SK-N-SH (cell line): ENCODE measurements at regions not wholly inside any gene's neighbourhood (a gene's known extent, or its start where the extent isn't known, plus 50 kb on each side); places are given as distances from the start of the nearest gene placed in this dataset.
"Not testable (repeated sequence)": the region's sequence is repeated elsewhere in the genome, so short reads cannot be mapped to it uniquely, and the experiment has no call there.

Source experiments
- CTCF ChIA-PET: fragments of 300-600, 350-600 bp; formaldehyde crosslinking; extraction: SDS; loops from one replicate; lab custom pipeline; 2021; lab: Yijun Ruan, JAX
- POLR2A ChIA-PET: fragments of 350-600 bp; sonication (Branson Sonifier 250); formaldehyde crosslinking; extraction: SDS; loops from one replicate; lab custom pipeline; 2020; ENCODE audit warnings: antibody characterized with exemption, inconsistent platforms; lab: Yijun Ruan, JAX
- DNase-seq: peaks from one replicate; pipeline ENCODE4 v3.0.0; 2012
- H2AFZ ChIP-seq: fragments of 200-600 bp; sonication (generic); 2 replicates; pipeline ENCODE4 v1.8.1; 2016; ENCODE audit warnings: antibody characterized with exemption, mild to moderate bottlenecking, low read depth
- H3F3A ChIP-seq: fragments of 200-600 bp; sonication (generic); replicated peaks from 2 replicates; pipeline ENCODE3; 2016; ENCODE audit warnings: antibody characterized with exemption, mild to moderate bottlenecking; ENCODE audit not compliant: insufficient read depth
- H3K27ac ChIP-seq, 2 experiments: fragments of 200-500 bp in 1 of 2; fragments of 200-600 bp in 1 of 2; sonication (Bioruptor generic) in 1 of 2; sonication (generic), shearing (Covaris generic) in 1 of 2; 2 replicates each; pipeline versions ENCODE4 v1.5.1 to v1.6.1; 2014 to 2016; ENCODE audit warnings: low read depth in 2 of 2, inconsistent platforms in 1 of 2, low read length in 1 of 2, mild to moderate bottlenecking in 1 of 2, mixed read lengths in 1 of 2
- H3K27me3 ChIP-seq: fragments of 200-600 bp; sonication (generic), shearing (Covaris generic); 2 replicates; pipeline ENCODE4 v1.6.1; 2016; ENCODE audit warnings: mixed run types; ENCODE audit not compliant: insufficient read depth
- H3K36me3 ChIP-seq, 2 experiments: fragments of 200-500 bp in 1 of 2; fragments of 200-600 bp in 1 of 2; sonication (Bioruptor generic) in 1 of 2; sonication (generic) in 1 of 2; replicated peaks in 1 of 2; 2 replicates each; pipeline versions ENCODE3 to v1.5.1; 2014 to 2016; ENCODE audit warnings: low read length in 1 of 2, mild to moderate bottlenecking in 1 of 2; ENCODE audit not compliant: insufficient read depth in 2 of 2, control insufficient read depth in 1 of 2
- H3K4me1 ChIP-seq, 2 experiments: fragments of 200-500 bp in 1 of 2; fragments of 200-600 bp in 1 of 2; sonication (Bioruptor generic) in 1 of 2; sonication (generic), shearing (Covaris generic) in 1 of 2; 2 replicates each; pipeline versions ENCODE4 v1.5.1 to v1.6.1; 2014 to 2016; ENCODE audit warnings: low read depth in 1 of 2, low read length in 1 of 2, mixed run types in 1 of 2; ENCODE audit not compliant: insufficient read depth in 2 of 2, control insufficient read depth in 1 of 2
- H3K4me2 ChIP-seq: fragments of 200-600 bp; sonication (generic), shearing (Covaris generic); 2 replicates; pipeline ENCODE4 v1.6.1; 2017; ENCODE audit warnings: mixed run types
- H3K4me3 ChIP-seq, 2 experiments: fragments of 200-500 bp in 1 of 2; fragments of 200-600 bp in 1 of 2; sonication (Bioruptor generic) in 1 of 2; sonication (generic), shearing (Covaris generic) in 1 of 2; 2 replicates each; pipeline versions ENCODE4 v1.5.1 to v1.8.1; 2014 to 2016; ENCODE audit warnings: low read depth in 2 of 2, inconsistent platforms in 1 of 2, low read length in 1 of 2, mild to moderate bottlenecking in 1 of 2, mixed read lengths in 1 of 2, moderate library complexity in 1 of 2
- H3K79me2 ChIP-seq: fragments of 200-600 bp; sonication (generic); 2 replicates; pipeline ENCODE4 v1.8.1; 2017; ENCODE audit warnings: mild to moderate bottlenecking; ENCODE audit not compliant: insufficient read depth
- H3K9ac ChIP-seq: fragments of 200-600 bp; sonication (generic); 2 replicates; pipeline ENCODE4 v1.6.1; 2017; ENCODE audit warnings: mixed run types
- H3K9me2 ChIP-seq: fragments of 200-600 bp; sonication (generic); 2 replicates; pipeline ENCODE4 v1.6.1; 2017; ENCODE audit warnings: mixed run types
- H3K9me3 ChIP-seq: fragments of 200-600 bp; sonication (generic); 2 replicates; pipeline ENCODE4 v1.6.1; 2017; ENCODE audit warnings: mixed run types, mild to moderate bottlenecking, moderate library complexity
- H4K20me1 ChIP-seq: fragments of 200-600 bp; sonication (generic); 2 replicates; pipeline ENCODE4 v1.6.1; 2017; ENCODE audit warnings: mild to moderate bottlenecking, mixed run types; ENCODE audit not compliant: insufficient read depth
- ELF1 ChIP-seq: IDR thresholded peaks from 2 replicates; pipeline ENCODE4 v1.4.0; 2012
- EZH2phosphoT487 ChIP-seq: fragments of 200-600 bp; sonication (generic); IDR thresholded peaks from 2 replicates; pipeline ENCODE4 v1.6.1; 2017; ENCODE audit warnings: low read depth, mixed run types, mild to moderate bottlenecking, antibody characterized with exemption, moderate library complexity, borderline replicate concordance
- FOXJ3 ChIP-seq: sonication (generic); formaldehyde crosslinking; IDR thresholded peaks from 2 replicates; pipeline ENCODE4 v1.5.1; 2020; ENCODE audit warnings: mild to moderate bottlenecking, missing genetic modification reagents
- GATA2 ChIP-seq: sonication (generic); formaldehyde crosslinking; IDR thresholded peaks from 2 replicates; pipeline ENCODE4 v1.5.0; 2020; ENCODE audit warnings: mild to moderate bottlenecking, missing genetic modification reagents
- MXI1 ChIP-seq: IDR thresholded peaks from 2 replicates; pipeline ENCODE4 v1.6.1; 2012; ENCODE audit warnings: mild to moderate bottlenecking, low read depth, low read length, improper control_type of control experiment
- NFIC ChIP-seq: IDR thresholded peaks from 2 replicates; pipeline ENCODE4 v1.4.0; 2012; ENCODE audit warnings: borderline replicate concordance
- POLR2AphosphoS5 ChIP-seq: IDR thresholded peaks from 2 replicates; pipeline ENCODE4 v1.6.1; 2012; ENCODE audit warnings: low read depth, low read length
- RCOR1 ChIP-seq: fragments of 150-350 bp; IDR thresholded peaks from 2 replicates; pipeline ENCODE4 v1.6.1; 2017; ENCODE audit warnings: antibody characterized with exemption, low read length
- RXRA ChIP-seq: IDR thresholded peaks from 2 replicates; pipeline ENCODE4 v1.4.0; 2012; ENCODE audit warnings: low read depth, mild to moderate bottlenecking, borderline replicate concordance
- TAF1 ChIP-seq: IDR thresholded peaks from 2 replicates; pipeline ENCODE4 v1.6.1; 2012; ENCODE audit warnings: low read depth, mild to moderate bottlenecking, low read length, moderate library complexity, borderline replicate concordance
- TCF12 ChIP-seq: IDR thresholded peaks from 2 replicates; pipeline ENCODE4 v1.4.0; 2012
- TEAD4 ChIP-seq: IDR thresholded peaks from 2 replicates; pipeline ENCODE4 v1.4.0; 2012; ENCODE audit warnings: mild to moderate bottlenecking, borderline replicate concordance; ENCODE audit not compliant: insufficient read depth
- YY1 ChIP-seq: IDR thresholded peaks from 2 replicates; pipeline ENCODE4 v1.4.0; 2012; ENCODE audit warnings: low read depth, mild to moderate bottlenecking
- WGBS: methylation state at CpG from one replicate; pipeline ENCODE4 v1.1.6; 2017; ENCODE audit warnings: low lambda C conversion rate; 5-methylcytosine and 5-hydroxymethylcytosine counted together
- TF ChIP-seq, protein P1 (sequence below): IDR thresholded peaks from 2 replicates; pipeline ENCODE4; 2012
- TF ChIP-seq, protein P2 (sequence below): IDR thresholded peaks from 2 replicates; pipeline ENCODE4 v1.6.1; 2012; ENCODE audit warnings: mild to moderate bottlenecking, low read depth, low read length, moderate library complexity
- TF ChIP-seq, protein P3 (sequence below): fragments of 150-350 bp; IDR thresholded peaks from 2 replicates; pipeline ENCODE4 v1.6.1; 2016; ENCODE audit warnings: mild to moderate bottlenecking, low read depth, low read length

DNA sequence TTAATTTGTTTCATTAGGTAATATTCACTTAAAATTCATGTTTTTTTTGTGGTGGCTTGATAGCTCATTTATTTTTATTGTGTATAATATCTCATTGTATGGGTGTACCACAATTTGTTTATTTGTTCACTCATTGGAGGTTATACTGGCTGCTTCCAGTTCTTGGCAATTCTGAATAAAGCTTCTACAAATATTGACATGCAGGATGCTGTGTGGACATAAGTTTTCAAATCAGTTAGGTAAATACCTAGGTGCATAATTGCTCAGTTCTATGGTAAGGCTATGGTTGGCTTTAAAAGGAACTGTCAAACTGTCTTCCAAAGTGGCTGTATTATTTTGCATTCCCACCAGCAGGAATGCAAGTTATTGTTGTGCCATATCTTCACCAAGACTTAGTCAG is 504.5 kb upstream of the GALNTL6 start:
- ChIA-PET CTCF (no interaction called here), POLR2A (no interaction called here)

DNA sequence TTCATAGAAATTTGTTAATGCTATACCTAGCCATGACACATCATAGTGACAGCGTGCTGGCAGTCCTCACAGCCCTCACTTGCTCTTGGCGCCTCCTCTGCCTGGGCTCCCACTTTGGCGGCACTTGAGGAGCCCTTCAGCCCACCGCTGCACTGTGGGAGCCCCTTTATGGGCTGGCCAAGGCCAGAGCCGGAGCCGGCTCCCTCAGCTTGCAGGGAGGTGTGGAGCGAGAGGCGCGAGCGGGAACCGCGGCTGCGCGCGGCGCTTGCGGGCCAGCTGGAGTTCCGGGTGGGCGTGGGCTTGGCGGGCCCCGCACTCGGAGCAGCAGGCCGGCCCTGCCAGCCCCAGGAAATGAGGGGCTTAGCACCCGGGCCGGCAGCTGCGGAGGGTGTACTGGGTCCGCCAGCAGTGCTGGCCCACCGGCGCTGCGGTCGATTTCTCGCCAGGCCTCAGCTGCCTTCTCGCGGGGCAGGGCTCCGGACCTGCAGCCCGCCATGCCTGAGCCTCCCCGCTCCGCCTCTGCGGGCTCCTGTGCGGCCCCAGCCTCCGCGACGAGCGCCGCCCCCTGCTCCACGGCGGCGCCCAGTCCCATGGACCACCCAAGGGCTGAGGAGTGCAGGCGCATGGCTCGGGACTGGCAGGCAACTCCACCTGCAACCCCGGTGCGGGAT is 515.0 kb upstream of the GALNTL6 start:
- WGBS: 78% methylated on average over 17 of the region's 52 CpGs
- H3F3A ChIP-seq, H4K20me1 ChIP-seq, H3K27ac ChIP-seq, H3K4me2 ChIP-seq, H3K4me3 ChIP-seq, H3K9ac ChIP-seq, H3K9me3 ChIP-seq, H2AFZ ChIP-seq, H3K36me3 ChIP-seq, DNase-seq, H3K79me2 ChIP-seq, H3K4me1 ChIP-seq, H3K9me2 ChIP-seq, CTCF ChIA-PET, POLR2A ChIA-PET, H3K27me3 ChIP-seq: not testable (repeated sequence)

More for the DNA sequence above, 504.5 kb upstream of the GALNTL6 start:
- H4K20me1 ChIP-seq: no peaks in the 10 kb centered on the region
- H3K36me3 ChIP-seq: no peaks in the 10 kb centered on the region
- H3K9me2 ChIP-seq: no peaks in the 10 kb centered on the region
- no peaks in the 10 kb centered on the region for H3K9me3 ChIP-seq
- no peak overlapping the region for H3K27ac ChIP-seq
- no peak overlapping the region for H3K9ac ChIP-seq
- TF ChIP-seq RCOR1: no peak
- no peak for TF ChIP-seq FOXJ3 (CRISPR knock-in tag)
- TF ChIP-seq ELF1: no peak
- TF ChIP-seq YY1: no peak
- no peak for TF ChIP-seq NFIC
- TF ChIP-seq GATA2: no peak
- TF ChIP-seq POLR2AphosphoS5: no peak
- no peak for TF ChIP-seq TEAD4
- TF ChIP-seq MXI1: no peak
- DNase-seq: no peak
- H3F3A ChIP-seq: no peaks in the 10 kb centered on the region
- no peak overlapping the region for H3K4me2 ChIP-seq
- no peak overlapping the region for H3K4me3 ChIP-seq
- no peaks in the 10 kb centered on the region for H3K4me1 ChIP-seq
- H2AFZ ChIP-seq: no peak overlapping the region
- H3K79me2 ChIP-seq: no peaks in the 10 kb centered on the region
- no peaks in the 10 kb centered on the region for H3K27me3 ChIP-seq

DNA sequence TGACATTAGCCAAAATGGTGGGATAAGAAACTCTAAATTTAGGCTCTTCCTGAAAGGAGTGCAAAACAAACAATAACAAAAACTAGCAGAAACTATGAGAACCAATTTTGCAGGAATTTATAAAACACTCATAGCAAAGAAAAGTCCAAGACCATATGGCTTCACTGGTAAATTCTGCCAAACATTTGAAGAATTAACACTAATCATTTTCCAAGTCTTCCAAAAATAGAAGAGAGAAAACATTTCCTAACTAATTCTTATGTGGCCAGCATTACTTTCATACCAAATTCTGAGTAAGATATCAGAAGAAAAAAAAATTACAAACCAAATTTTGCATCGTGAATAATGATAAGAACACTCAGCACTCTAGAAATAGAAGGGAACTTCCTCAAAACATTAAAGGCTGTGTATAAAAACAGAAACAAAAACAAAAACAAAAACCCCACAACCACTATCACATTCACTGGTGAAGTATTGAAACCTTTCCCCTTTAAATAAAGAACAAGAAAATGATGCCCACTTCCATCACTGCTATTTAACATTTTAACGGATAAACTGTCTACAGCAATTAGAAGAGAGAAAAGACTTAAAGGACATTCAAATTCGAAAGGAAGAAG is 524.3 kb upstream of the GALNTL6 start:
- DNase-seq: no peak
- WGBS: 42% methylated on average over 3 of the region's 3 CpGs
- Histone ChIP-seq H3F3A (no peaks in the 10 kb centered on the region), H3K4me1 (no peaks in the 10 kb centered on the region; a peak in 1 of 4 replicates), H3K9me2 (no peaks in the 10 kb centered on the region), H3K27ac (no peak overlapping the region), H3K27me3 (no peaks in the 10 kb centered on the region), H3K4me3 (no peak overlapping the region), H2AFZ (no peak overlapping the region), H3K36me3 (no peaks in the 10 kb centered on the region), H4K20me1 (no peaks in the 10 kb centered on the region), H3K4me2 (no peak overlapping the region), H3K9ac (no peak overlapping the region), H3K79me2 (no peaks in the 10 kb centered on the region), H3K9me3 (no peaks in the 10 kb centered on the region)
- POLR2A ChIA-PET: no interaction called here
- CTCF ChIA-PET: no interaction called here
- TF ChIP-seq TCF12 (no peak), ELF1 (no peak), RXRA (no peak), TAF1 (no peak), GATA2 (no peak), EZH2phosphoT487 (no peak)
- TF ChIP-seq, protein P1, sequence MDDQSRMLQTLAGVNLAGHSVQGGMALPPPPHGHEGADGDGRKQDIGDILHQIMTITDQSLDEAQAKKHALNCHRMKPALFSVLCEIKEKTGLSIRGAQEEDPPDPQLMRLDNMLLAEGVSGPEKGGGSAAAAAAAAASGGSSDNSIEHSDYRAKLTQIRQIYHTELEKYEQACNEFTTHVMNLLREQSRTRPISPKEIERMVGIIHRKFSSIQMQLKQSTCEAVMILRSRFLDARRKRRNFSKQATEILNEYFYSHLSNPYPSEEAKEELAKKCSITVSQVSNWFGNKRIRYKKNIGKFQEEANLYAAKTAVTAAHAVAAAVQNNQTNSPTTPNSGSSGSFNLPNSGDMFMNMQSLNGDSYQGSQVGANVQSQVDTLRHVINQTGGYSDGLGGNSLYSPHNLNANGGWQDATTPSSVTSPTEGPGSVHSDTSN: no peak
- TF ChIP-seq, protein P2, sequence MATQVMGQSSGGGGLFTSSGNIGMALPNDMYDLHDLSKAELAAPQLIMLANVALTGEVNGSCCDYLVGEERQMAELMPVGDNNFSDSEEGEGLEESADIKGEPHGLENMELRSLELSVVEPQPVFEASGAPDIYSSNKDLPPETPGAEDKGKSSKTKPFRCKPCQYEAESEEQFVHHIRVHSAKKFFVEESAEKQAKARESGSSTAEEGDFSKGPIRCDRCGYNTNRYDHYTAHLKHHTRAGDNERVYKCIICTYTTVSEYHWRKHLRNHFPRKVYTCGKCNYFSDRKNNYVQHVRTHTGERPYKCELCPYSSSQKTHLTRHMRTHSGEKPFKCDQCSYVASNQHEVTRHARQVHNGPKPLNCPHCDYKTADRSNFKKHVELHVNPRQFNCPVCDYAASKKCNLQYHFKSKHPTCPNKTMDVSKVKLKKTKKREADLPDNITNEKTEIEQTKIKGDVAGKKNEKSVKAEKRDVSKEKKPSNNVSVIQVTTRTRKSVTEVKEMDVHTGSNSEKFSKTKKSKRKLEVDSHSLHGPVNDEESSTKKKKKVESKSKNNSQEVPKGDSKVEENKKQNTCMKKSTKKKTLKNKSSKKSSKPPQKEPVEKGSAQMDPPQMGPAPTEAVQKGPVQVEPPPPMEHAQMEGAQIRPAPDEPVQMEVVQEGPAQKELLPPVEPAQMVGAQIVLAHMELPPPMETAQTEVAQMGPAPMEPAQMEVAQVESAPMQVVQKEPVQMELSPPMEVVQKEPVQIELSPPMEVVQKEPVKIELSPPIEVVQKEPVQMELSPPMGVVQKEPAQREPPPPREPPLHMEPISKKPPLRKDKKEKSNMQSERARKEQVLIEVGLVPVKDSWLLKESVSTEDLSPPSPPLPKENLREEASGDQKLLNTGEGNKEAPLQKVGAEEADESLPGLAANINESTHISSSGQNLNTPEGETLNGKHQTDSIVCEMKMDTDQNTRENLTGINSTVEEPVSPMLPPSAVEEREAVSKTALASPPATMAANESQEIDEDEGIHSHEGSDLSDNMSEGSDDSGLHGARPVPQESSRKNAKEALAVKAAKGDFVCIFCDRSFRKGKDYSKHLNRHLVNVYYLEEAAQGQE: no peak
- TF ChIP-seq, protein P3, sequence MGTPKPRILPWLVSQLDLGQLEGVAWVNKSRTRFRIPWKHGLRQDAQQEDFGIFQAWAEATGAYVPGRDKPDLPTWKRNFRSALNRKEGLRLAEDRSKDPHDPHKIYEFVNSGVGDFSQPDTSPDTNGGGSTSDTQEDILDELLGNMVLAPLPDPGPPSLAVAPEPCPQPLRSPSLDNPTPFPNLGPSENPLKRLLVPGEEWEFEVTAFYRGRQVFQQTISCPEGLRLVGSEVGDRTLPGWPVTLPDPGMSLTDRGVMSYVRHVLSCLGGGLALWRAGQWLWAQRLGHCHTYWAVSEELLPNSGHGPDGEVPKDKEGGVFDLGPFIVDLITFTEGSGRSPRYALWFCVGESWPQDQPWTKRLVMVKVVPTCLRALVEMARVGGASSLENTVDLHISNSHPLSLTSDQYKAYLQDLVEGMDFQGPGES: no peak
